Activated CD4-positive, alpha-beta memory T cell treated with anti-CD3 and anti-CD28 coated beads for 36 hours (primary cell): ENCODE measurements at regions not wholly inside any gene's neighbourhood (a gene's known extent, or its start where the extent isn't known, plus 50 kb on each side); places are given as distances from the start of the nearest gene placed in this dataset.
A peak's percentile ranks its signal among the peaks of the same experiment; 100 is the strongest.

Experiments used
- CTCF ChIA-PET: fragments of 350-600 bp; sonication (Branson Sonifier 250); formaldehyde crosslinking; loops from one replicate; lab custom pipeline; 2021; ENCODE audit warnings: antibody characterized with exemption, inconsistent platforms; lab: Charles Lee
- POLR2A ChIA-PET: fragments of 350-600 bp; sonication (Branson Sonifier 250); formaldehyde crosslinking; loops from one replicate; lab custom pipeline; 2021; ENCODE audit warnings: antibody characterized with exemption; lab: Charles Lee
- DNase-seq: peaks from one replicate; pipeline ENCODE4 v3.0.0-alpha.2; 2020
- H3K27ac Mint-ChIP-seq: one replicate; pipeline ENCODE4 v1.8.0; 2021; ENCODE audit warnings: mixed read lengths
- H3K27me3 Mint-ChIP-seq: one replicate; pipeline ENCODE4 v1.8.0; 2021; ENCODE audit warnings: mixed read lengths
- H3K36me3 Mint-ChIP-seq: one replicate; pipeline ENCODE4 v1.8.0; 2021; ENCODE audit warnings: mixed read lengths
- H3K4me1 Mint-ChIP-seq: one replicate; pipeline ENCODE4 v1.8.0; 2021; ENCODE audit warnings: low read depth, mixed read lengths
- H3K4me3 Mint-ChIP-seq: one replicate; pipeline ENCODE4 v1.8.0; 2021; ENCODE audit warnings: mild to moderate bottlenecking, mixed read lengths
- H3K9me3 Mint-ChIP-seq: one replicate; pipeline ENCODE4 v1.8.0; 2021; ENCODE audit warnings: mixed read lengths
- intact Hi-C: fragments of 100-400 bp; cut with micrococcal nuclease; formaldehyde crosslinking; loops from one replicate; pipeline ENCODE4 v1.15.1; 2023

- no peak overlapping the region for H3K4me3 Mint-ChIP-seq
- CTCF ChIA-PET: interaction anchor here (0.7 to 2.2 kb wide), 13 partner anchors 11 to 1028 kb away, joined by 3 to 15 read pairs (median 4); no protein-coding TSS in a partner anchor
- no peaks in the 10 kb centered on the region for H3K9me3 Mint-ChIP-seq
- intact Hi-C loops: no loop called here
- no peaks in the 10 kb centered on the region for H3K36me3 Mint-ChIP-seq
- POLR2A ChIA-PET: no interaction called here
- H3K27ac Mint-ChIP-seq: no peak overlapping the region
- H3K4me1 Mint-ChIP-seq: no peaks in the 10 kb centered on the region
- peak; percentile 63 for DNase-seq
- peaks cover 14% of the 10 kb centered on the region for H3K27me3 Mint-ChIP-seq
These were observed 316.6 kb downstream of the AGTPBP1 start for GRCh38 chr9:85425153-85425611.

- Mint-ChIP-seq H3K4me3 (no peak overlapping the region), H3K9me3 (no peaks in the 10 kb centered on the region), H3K4me1 (no peaks in the 10 kb centered on the region), H3K27ac (no peak overlapping the region), H3K27me3 (peaks cover 10% of the 10 kb centered on the region), H3K36me3 (no peaks in the 10 kb centered on the region)
- intact Hi-C loops: no loop called here
- no peak for DNase-seq
- POLR2A ChIA-PET: no interaction called here
- CTCF ChIA-PET: no interaction called here
These were observed 318.3 kb downstream of the AGTPBP1 start for GRCh38 chr9:85423422-85423821.

GRCh38 chr9:85421641-85422040 is 320.1 kb downstream of the AGTPBP1 start:
- H3K9me3 Mint-ChIP-seq: no peaks in the 10 kb centered on the region

GRCh38 chr9:85420750-85421149 is 321.0 kb downstream of the AGTPBP1 start:
- Mint-ChIP-seq H3K27ac (no peak overlapping the region), H3K36me3 (no peaks in the 10 kb centered on the region), H3K4me1 (no peaks in the 10 kb centered on the region), H3K4me3 (no peak overlapping the region), H3K9me3 (no peaks in the 10 kb centered on the region), H3K27me3 (peaks cover 4% of the 10 kb centered on the region)
- ChIA-PET POLR2A (interaction anchor here (0.5 kb wide), 1 partner anchor 175 kb away, joined by 3 read pairs; no protein-coding TSS in a partner anchor), CTCF (interaction anchor here (1.6 kb wide), 1 partner anchor 190 kb away, joined by 4 read pairs; no protein-coding TSS in a partner anchor)
- intact Hi-C loops: no loop called here
- no peak for DNase-seq

More at GRCh38 chr9:85421641-85422040, 320.1 kb downstream of the AGTPBP1 start:
- CTCF ChIA-PET: interaction anchor here (1.6 kb wide), 1 partner anchor 189 kb away, joined by 4 read pairs; no protein-coding TSS in a partner anchor
- H3K4me3 Mint-ChIP-seq: no peak overlapping the region
- intact Hi-C loops: no loop called here
- peaks cover 8% of the 10 kb centered on the region for H3K27me3 Mint-ChIP-seq
- H3K4me1 Mint-ChIP-seq: no peaks in the 10 kb centered on the region
- no peaks in the 10 kb centered on the region for H3K36me3 Mint-ChIP-seq
- POLR2A ChIA-PET: no interaction called here
- no peak for DNase-seq
- H3K27ac Mint-ChIP-seq: no peak overlapping the region

- H3K4me3 Mint-ChIP-seq: no peak overlapping the region
- no peaks in the 10 kb centered on the region for H3K36me3 Mint-ChIP-seq
- no peak for DNase-seq
- intact Hi-C loops: no loop called here
- POLR2A ChIA-PET: no interaction called here
- CTCF ChIA-PET: interaction anchor here (1.3 kb wide), 1 partner anchor 1020 kb away, joined by 3 read pairs; no protein-coding TSS in a partner anchor
- no peaks in the 10 kb centered on the region for H3K9me3 Mint-ChIP-seq
- H3K4me1 Mint-ChIP-seq: no peaks in the 10 kb centered on the region
- H3K27ac Mint-ChIP-seq: no peak overlapping the region
- H3K27me3 Mint-ChIP-seq: no peaks in the 10 kb centered on the region
These were observed 324.1 kb downstream of the AGTPBP1 start for GRCh38 chr9:85417674-85418073.

GRCh38 chr9:85416715-85417114 is 325.0 kb downstream of the AGTPBP1 start:
- Mint-ChIP-seq H3K4me3 (no peak overlapping the region), H3K27me3 (no peaks in the 10 kb centered on the region), H3K4me1 (no peaks in the 10 kb centered on the region), H3K36me3 (no peaks in the 10 kb centered on the region), H3K27ac (no peak overlapping the region), H3K9me3 (no peaks in the 10 kb centered on the region)
- POLR2A ChIA-PET: no interaction called here
- DNase-seq: no peak
- CTCF ChIA-PET: no interaction called here
- intact Hi-C loops: no loop called here

GRCh38 chr9:85414390-85414789 is 327.4 kb downstream of the AGTPBP1 start:
- Mint-ChIP-seq H3K9me3 (no peaks in the 10 kb centered on the region), H3K27me3 (peaks cover 2% of the 10 kb centered on the region), H3K4me1 (no peaks in the 10 kb centered on the region), H3K27ac (no peak overlapping the region), H3K4me3 (no peak overlapping the region), H3K36me3 (no peaks in the 10 kb centered on the region)
- ChIA-PET CTCF (no interaction called here), POLR2A (no interaction called here)
- intact Hi-C loops: no loop called here
- DNase-seq: no peak

- CTCF ChIA-PET: no interaction called here
- H3K36me3 Mint-ChIP-seq: no peaks in the 10 kb centered on the region
- POLR2A ChIA-PET: no interaction called here
- no peaks in the 10 kb centered on the region for H3K4me1 Mint-ChIP-seq
- intact Hi-C loops: no loop called here
- H3K9me3 Mint-ChIP-seq: no peaks in the 10 kb centered on the region
- H3K4me3 Mint-ChIP-seq: no peak overlapping the region
- no peak overlapping the region for H3K27ac Mint-ChIP-seq
- peaks cover 4% of the 10 kb centered on the region for H3K27me3 Mint-ChIP-seq
- no peak for DNase-seq
These were observed 333.3 kb downstream of the AGTPBP1 start for GRCh38 chr9:85408494-85408893.

- ChIA-PET CTCF (no interaction called here), POLR2A (no interaction called here)
- Mint-ChIP-seq H3K27me3 (peaks cover 5% of the 10 kb centered on the region), H3K9me3 (no peaks in the 10 kb centered on the region), H3K4me1 (no peaks in the 10 kb centered on the region), H3K4me3 (no peak overlapping the region), H3K36me3 (no peaks in the 10 kb centered on the region), H3K27ac (no peak overlapping the region)
- intact Hi-C loops: no loop called here
- no peak for DNase-seq
These were observed 336.2 kb downstream of the AGTPBP1 start for GRCh38 chr9:85405566-85405950.

GRCh38 chr9:85404911-85405565 is 336.7 kb downstream of the AGTPBP1 start:
- CTCF ChIA-PET: interaction anchor here (1.2 kb wide), 1 partner anchor 20 kb away, joined by 3 read pairs; no protein-coding TSS in a partner anchor
- POLR2A ChIA-PET: interaction anchor here (0.6 kb wide), 1 partner anchor 393 kb away, joined by 3 read pairs; no protein-coding TSS in a partner anchor
- Mint-ChIP-seq H3K4me3 (no peak overlapping the region), H3K36me3 (no peaks in the 10 kb centered on the region), H3K4me1 (no peaks in the 10 kb centered on the region), H3K9me3 (no peaks in the 10 kb centered on the region), H3K27ac (no peak overlapping the region), H3K27me3 (peaks cover 5% of the 10 kb centered on the region)
- DNase-seq: no peak
- intact Hi-C loops: no loop called here

GRCh38 chr9:85402551-85402950 is 339.2 kb downstream of the AGTPBP1 start:
- no peak overlapping the region for H3K4me3 Mint-ChIP-seq

GRCh38 chr9:85401998-85402397 is 339.8 kb downstream of the AGTPBP1 start:
- Mint-ChIP-seq H3K9me3 (no peaks in the 10 kb centered on the region), H3K27ac (no peak overlapping the region), H3K4me3 (no peak overlapping the region), H3K36me3 (no peaks in the 10 kb centered on the region), H3K4me1 (no peaks in the 10 kb centered on the region), H3K27me3 (peaks cover 3% of the 10 kb centered on the region)
- DNase-seq: no peak
- intact Hi-C loops: no loop called here
- ChIA-PET POLR2A (no interaction called here), CTCF (no interaction called here)

More at GRCh38 chr9:85402551-85402950, 339.2 kb downstream of the AGTPBP1 start:
- H3K27ac Mint-ChIP-seq: no peak overlapping the region
- intact Hi-C loops: no loop called here
- CTCF ChIA-PET: no interaction called here
- H3K36me3 Mint-ChIP-seq: no peaks in the 10 kb centered on the region
- no peaks in the 10 kb centered on the region for H3K9me3 Mint-ChIP-seq
- POLR2A ChIA-PET: no interaction called here
- no peak for DNase-seq
- H3K4me1 Mint-ChIP-seq: no peaks in the 10 kb centered on the region
- H3K27me3 Mint-ChIP-seq: peaks cover 3% of the 10 kb centered on the region

GRCh38 chr9:85397005-85397404 is 344.7 kb downstream of the AGTPBP1 start:
- H3K36me3 Mint-ChIP-seq: no peaks in the 10 kb centered on the region
- no peak for DNase-seq
- H3K9me3 Mint-ChIP-seq: no peaks in the 10 kb centered on the region
- H3K4me3 Mint-ChIP-seq: no peak overlapping the region
- no peak overlapping the region for H3K27ac Mint-ChIP-seq
- intact Hi-C loops: no loop called here
- no peaks in the 10 kb centered on the region for H3K4me1 Mint-ChIP-seq
- ChIA-PET POLR2A (no interaction called here), CTCF (no interaction called here)
- H3K27me3 Mint-ChIP-seq: peaks cover 2% of the 10 kb centered on the region
